Neural cell (in vitro differentiated cells): ENCODE measurements at regions not wholly inside any gene's neighbourhood (a gene's known extent, or its start where the extent isn't known, plus 50 kb on each side); places are given as distances from the start of the nearest gene placed in this dataset.

ENCODE experiments used
- H2AFZ ChIP-seq: fragments of 200-600, 300-800 bp; sonication (generic), shearing (Covaris generic); 2 replicates; pipeline ENCODE4 v1.6.0; 2014; ENCODE audit warnings: low read depth, mild to moderate bottlenecking, antibody characterized with exemption, low read length, moderate library complexity
- H3F3A ChIP-seq: fragments of 200-600 bp; shearing (Covaris generic); 2 replicates; pipeline ENCODE4 v1.6.1; 2016; ENCODE audit warnings: mild to moderate bottlenecking, moderate library complexity, mixed read lengths, antibody characterized with exemption, low read length; ENCODE audit not compliant: insufficient read depth, poor library complexity, severe bottlenecking
- H3K27ac ChIP-seq: fragments of 200-600, 300-800 bp; sonication (generic), shearing (Covaris generic); 2 replicates; pipeline ENCODE4 v1.5.1; 2014; ENCODE audit warnings: mild to moderate bottlenecking, low read length, moderate library complexity
- H3K27me3 ChIP-seq: fragments of 300-800, 200-600 bp; sonication (generic), shearing (Covaris generic); 2 replicates; pipeline ENCODE4 v1.6.0; 2014; ENCODE audit warnings: mild to moderate bottlenecking, low read depth, low read length, moderate library complexity; ENCODE audit not compliant: insufficient read depth
- H3K36me3 ChIP-seq: fragments of 300-800, 200-600 bp; sonication (generic), shearing (Covaris generic); 2 replicates; pipeline ENCODE4 v1.5.1; 2014; ENCODE audit warnings: mild to moderate bottlenecking, antibody characterized with exemption, low read length, moderate library complexity; ENCODE audit not compliant: insufficient read depth
- H3K4me2 ChIP-seq: fragments of 300-800, 200-600 bp; sonication (generic), shearing (Covaris generic); 2 replicates; pipeline ENCODE4 v1.6.0; 2014; ENCODE audit warnings: mild to moderate bottlenecking, low read length
- H3K4me3 ChIP-seq: fragments of 300-800, 200-600 bp; sonication (generic), shearing (Covaris generic); 2 replicates; pipeline ENCODE4 v1.5.1; 2014; ENCODE audit warnings: mild to moderate bottlenecking, low read length, moderate library complexity
- H3K79me2 ChIP-seq: fragments of 200-600 bp; shearing (Covaris generic); replicated peaks from 2 replicates; pipeline ENCODE4 v1.6.0; 2014; ENCODE audit warnings: mild to moderate bottlenecking, low read length, moderate library complexity; ENCODE audit not compliant: insufficient read depth
- H3K9ac ChIP-seq: fragments of 300-800, 200-600 bp; sonication (generic), shearing (Covaris generic); 2 replicates; pipeline ENCODE4 v1.6.1; 2016; ENCODE audit warnings: mild to moderate bottlenecking, low read length, mixed read lengths
- H3K9me2 ChIP-seq: fragments of 200-600 bp; shearing (Covaris generic); 2 replicates; pipeline ENCODE4 v1.6.1; 2016; ENCODE audit warnings: mild to moderate bottlenecking, low read length, mixed read lengths; ENCODE audit not compliant: insufficient read depth
- H3K9me3 ChIP-seq: fragments of 200-600, 300-800 bp; sonication (generic), shearing (Covaris generic); 2 replicates; pipeline ENCODE4 v1.6.1; 2016; ENCODE audit warnings: mild to moderate bottlenecking, mixed run types, low read length, moderate library complexity, mixed read lengths
- H4K20me1 ChIP-seq: fragments of 200-600 bp; shearing (Covaris generic); 2 replicates; pipeline ENCODE4 v1.6.1; 2016; ENCODE audit warnings: mild to moderate bottlenecking, mixed run types; ENCODE audit not compliant: insufficient read depth
- CTCF ChIP-seq: fragments of 450-650 bp; IDR thresholded peaks from 2 replicates; pipeline ENCODE4 v1.5.1; 2014; ENCODE audit warnings: antibody characterized with exemption, mild to moderate bottlenecking, moderate library complexity; ENCODE audit not compliant: poor library complexity, severe bottlenecking
- EP300 ChIP-seq: fragments of 450-650 bp; conservative IDR thresholded peaks from 2 replicates; pipeline ENCODE4 v1.6.1; 2014; ENCODE audit warnings: antibody characterized with exemption, mild to moderate bottlenecking, moderate library complexity; ENCODE audit not compliant: poor library complexity, severe bottlenecking
- EZH2 ChIP-seq: fragments of 200-600, 300-800 bp; shearing (Covaris generic), sonication (generic); IDR thresholded peaks from 2 replicates; pipeline ENCODE4 v1.6.1; 2014; ENCODE audit warnings: antibody characterized with exemption, low read length, borderline replicate concordance, mild to moderate bottlenecking; ENCODE audit not compliant: insufficient read depth, poor library complexity, severe bottlenecking
- MXI1 ChIP-seq: fragments of 450-650 bp; conservative IDR thresholded peaks from 2 replicates; pipeline ENCODE4 v1.6.1; 2014; ENCODE audit warnings: antibody characterized with exemption, mild to moderate bottlenecking; ENCODE audit not compliant: poor library complexity, severe bottlenecking
- POLR2AphosphoS5 ChIP-seq: IDR thresholded peaks from 2 replicates; pipeline ENCODE4 v1.6.1; 2012
- RAD21 ChIP-seq: fragments of 450-650 bp; conservative IDR thresholded peaks from 2 replicates; pipeline ENCODE4 v1.6.1; 2014; ENCODE audit warnings: antibody characterized with exemption, mild to moderate bottlenecking, moderate library complexity
- REST ChIP-seq: IDR thresholded peaks from 2 replicates; pipeline ENCODE4 v1.6.1; 2012; ENCODE audit warnings: borderline replicate concordance
- SMC3 ChIP-seq: fragments of 450-650 bp; conservative IDR thresholded peaks from 2 replicates; pipeline ENCODE4 v1.6.1; 2014; ENCODE audit warnings: antibody characterized with exemption, mild to moderate bottlenecking, moderate library complexity; ENCODE audit not compliant: poor library complexity
- TAF1 ChIP-seq: IDR thresholded peaks from 2 replicates; pipeline ENCODE4 v1.6.1; 2012; ENCODE audit warnings: low read depth

DNA sequence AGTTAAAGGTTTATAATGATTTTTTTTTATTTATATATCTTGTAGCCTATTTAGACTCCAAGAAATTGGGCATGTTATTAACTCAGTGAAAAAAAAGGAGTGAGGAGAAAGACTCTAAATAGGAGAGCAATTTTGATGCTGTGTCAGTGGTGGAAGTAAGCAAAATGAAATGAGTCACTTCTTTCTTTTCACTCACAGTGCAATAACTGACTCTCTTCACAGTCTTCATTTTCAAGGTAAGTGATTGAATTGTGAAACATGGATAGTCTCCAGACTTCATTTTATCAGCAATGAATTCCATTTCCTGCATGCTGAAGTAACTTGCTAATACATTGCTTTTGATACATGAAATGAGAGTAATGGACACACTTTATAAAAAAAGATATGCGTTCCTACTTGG lies 2271.5 kb downstream of the PCDH7 start:
- Histone ChIP-seq H2AFZ (no peak overlapping the region), H3K36me3 (no peaks in the 10 kb centered on the region), H3K4me3 (no peak overlapping the region), H3K27me3 (no peaks in the 10 kb centered on the region), H3K9ac (no peak overlapping the region), H3K27ac (no peak overlapping the region), H3K9me3 (no peaks in the 10 kb centered on the region), H3K79me2 (no peaks in the 10 kb centered on the region), H3K4me2 (no peak overlapping the region), H4K20me1 (no peaks in the 10 kb centered on the region), H3K9me2 (no peaks in the 10 kb centered on the region), H3F3A (no peaks in the 10 kb centered on the region)
- TF ChIP-seq POLR2AphosphoS5 (no peak), MXI1 (no peak), REST (no peak), SMC3 (no peak), TAF1 (no peak), RAD21 (no peak)

DNA sequence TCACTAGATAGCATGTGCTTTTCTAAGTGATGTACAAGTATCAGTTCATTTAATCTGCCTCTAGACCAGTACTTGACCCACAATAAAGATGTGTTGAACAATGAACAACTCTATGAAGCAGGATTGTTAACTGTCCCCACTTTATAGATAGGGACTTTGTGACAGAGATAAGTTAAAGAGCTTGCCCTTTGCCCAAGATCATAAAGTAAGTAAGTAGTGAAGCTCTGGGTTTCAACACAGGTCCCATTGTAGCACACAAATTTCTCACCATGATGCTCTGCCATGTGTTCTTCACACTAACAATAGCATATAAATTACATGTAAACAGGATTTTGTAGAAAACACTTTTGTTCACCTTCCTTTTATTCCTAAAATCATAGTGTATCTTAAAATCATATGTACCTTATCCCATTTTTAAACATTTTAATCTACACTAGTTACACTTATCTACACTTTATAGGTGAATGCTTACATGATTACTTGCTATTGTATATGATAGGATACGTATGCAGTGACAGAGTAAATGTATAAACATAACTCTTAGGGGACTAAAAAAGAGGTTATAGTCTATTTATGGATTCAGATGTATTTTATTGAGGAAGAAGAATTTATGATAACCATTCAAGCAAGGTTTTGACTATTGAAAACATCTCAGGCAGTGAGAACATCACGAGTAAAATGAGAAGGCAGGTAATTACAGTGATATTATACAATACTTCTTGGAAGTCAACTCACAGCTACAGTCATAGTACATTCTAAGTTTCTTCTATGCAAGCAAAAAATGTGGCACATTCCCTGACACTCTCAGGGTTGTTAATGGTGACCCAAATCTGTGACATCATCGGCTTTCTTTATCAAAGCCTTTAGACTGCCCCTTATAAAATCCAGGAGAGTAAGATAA lies 2275.1 kb downstream of the PCDH7 start:
- no peak for TF ChIP-seq EP300
- Histone ChIP-seq H3K36me3 (no peaks in the 10 kb centered on the region), H3K9ac (no peak overlapping the region)

GRCh38 chr4:33013282-33013681 lies 2293.1 kb downstream of the PCDH7 start:
- H3K4me2 ChIP-seq = no peak overlapping the region
- no peaks in the 10 kb centered on the region for H3K27me3 ChIP-seq
- no peak overlapping the region for H2AFZ ChIP-seq
- no peak overlapping the region for H3K27ac ChIP-seq
- TF ChIP-seq MXI1 (no peak), EP300 (no peak), RAD21 (no peak), REST (no peak), CTCF (no peak), SMC3 (no peak), TAF1 (no peak), POLR2AphosphoS5 (no peak), EZH2 (no peak)
- H3K9ac ChIP-seq = no peak overlapping the region
- no peaks in the 10 kb centered on the region for H3K79me2 ChIP-seq
- H3K9me3 ChIP-seq = no peaks in the 10 kb centered on the region
- no peaks in the 10 kb centered on the region for H3K9me2 ChIP-seq
- no peaks in the 10 kb centered on the region for H3K36me3 ChIP-seq
- no peaks in the 10 kb centered on the region for H3F3A ChIP-seq
- no peak overlapping the region for H3K4me3 ChIP-seq
- H4K20me1 ChIP-seq = no peaks in the 10 kb centered on the region

More for the DNA sequence above, 2275.1 kb downstream of the PCDH7 start:
- no peaks in the 10 kb centered on the region for H3K9me2 ChIP-seq
- no peaks in the 10 kb centered on the region for H3K9me3 ChIP-seq
- no peak overlapping the region for H3K27ac ChIP-seq
- H3F3A ChIP-seq = no peaks in the 10 kb centered on the region
- no peaks in the 10 kb centered on the region for H3K27me3 ChIP-seq
- H3K4me2 ChIP-seq = no peak overlapping the region
- no peaks in the 10 kb centered on the region for H3K79me2 ChIP-seq
- no peaks in the 10 kb centered on the region for H4K20me1 ChIP-seq
- H3K4me3 ChIP-seq = no peak overlapping the region
- H2AFZ ChIP-seq = no peak overlapping the region
